Esophagus muscularis mucosa (tissue), 3 donors: ENCODE measurements at regions not wholly inside any gene's neighbourhood (a gene's known extent, or its start where the extent isn't known, plus 50 kb on each side); places are given as distances from the start of the nearest gene placed in this dataset.
"Not testable (repeated sequence)": the region's sequence is repeated elsewhere in the genome, so short reads cannot be mapped to it uniquely, and the experiment has no call there.

Experiments used
- POLR2A ChIP-seq: fragments of 450-650 bp; IDR thresholded peaks from one replicate; pipeline ENCODE4 v1.6.1; 2017; ENCODE audit warnings: antibody characterized with exemption, moderate library complexity, mild to moderate bottlenecking, low read depth
- TF ChIP-seq, protein P1 (sequence below), 3 experiments: fragments of 200-600 bp in 2 of 3; fragments of 450-650 bp in 1 of 3; sonication (generic) in 2 of 3; IDR thresholded peaks; one replicate each; pipeline ENCODE4 v1.5.1; 2017 to 2019; ENCODE audit warnings: antibody characterized with exemption in 3 of 3, mild to moderate bottlenecking in 2 of 3, moderate library complexity in 1 of 3

DNA sequence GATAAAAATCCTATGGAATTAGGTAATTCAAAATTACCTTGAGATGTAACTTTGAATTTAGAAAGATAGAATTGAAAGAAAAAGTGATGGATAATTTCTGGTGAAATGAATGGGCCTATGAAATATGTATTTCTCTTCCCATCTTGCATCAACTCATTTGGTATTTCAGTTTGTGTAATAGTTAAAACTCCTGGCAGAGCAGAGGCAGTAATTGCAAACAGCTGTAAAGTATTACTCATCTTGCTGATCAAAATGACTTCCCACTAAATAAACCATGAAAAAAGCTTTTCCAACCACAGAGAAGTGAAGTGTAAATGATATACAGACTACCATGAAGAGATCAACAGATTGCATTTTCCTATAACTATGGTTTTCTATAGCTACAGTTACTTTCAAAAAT lies 471.0 kb downstream of the TUBA3C start:
- TF ChIP-seq, protein P1, sequence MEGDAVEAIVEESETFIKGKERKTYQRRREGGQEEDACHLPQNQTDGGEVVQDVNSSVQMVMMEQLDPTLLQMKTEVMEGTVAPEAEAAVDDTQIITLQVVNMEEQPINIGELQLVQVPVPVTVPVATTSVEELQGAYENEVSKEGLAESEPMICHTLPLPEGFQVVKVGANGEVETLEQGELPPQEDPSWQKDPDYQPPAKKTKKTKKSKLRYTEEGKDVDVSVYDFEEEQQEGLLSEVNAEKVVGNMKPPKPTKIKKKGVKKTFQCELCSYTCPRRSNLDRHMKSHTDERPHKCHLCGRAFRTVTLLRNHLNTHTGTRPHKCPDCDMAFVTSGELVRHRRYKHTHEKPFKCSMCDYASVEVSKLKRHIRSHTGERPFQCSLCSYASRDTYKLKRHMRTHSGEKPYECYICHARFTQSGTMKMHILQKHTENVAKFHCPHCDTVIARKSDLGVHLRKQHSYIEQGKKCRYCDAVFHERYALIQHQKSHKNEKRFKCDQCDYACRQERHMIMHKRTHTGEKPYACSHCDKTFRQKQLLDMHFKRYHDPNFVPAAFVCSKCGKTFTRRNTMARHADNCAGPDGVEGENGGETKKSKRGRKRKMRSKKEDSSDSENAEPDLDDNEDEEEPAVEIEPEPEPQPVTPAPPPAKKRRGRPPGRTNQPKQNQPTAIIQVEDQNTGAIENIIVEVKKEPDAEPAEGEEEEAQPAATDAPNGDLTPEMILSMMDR (IDR thresholded peaks at IDR 0.05): not testable (repeated sequence)
- not testable (repeated sequence) for TF ChIP-seq POLR2A
